PFSK-1 (cell line): ENCODE measurements at regions not wholly inside any gene's neighbourhood (a gene's known extent, or its start where the extent isn't known, plus 50 kb on each side); places are given as distances from the start of the nearest gene placed in this dataset.

ENCODE experiments used
- FOXP2 ChIP-seq: optimal IDR thresholded peaks from 2 replicates; pipeline ENCODE3; 2011; ENCODE audit warnings: borderline replicate concordance, control low read depth, inconsistent platforms; ENCODE audit not compliant: insufficient read depth; ENCODE audit errors: extremely low read length, extremely low read depth
- POLR2AphosphoS5 ChIP-seq: IDR thresholded peaks from 2 replicates; pipeline ENCODE4 v1.6.1; 2012; ENCODE audit warnings: low read depth, mild to moderate bottlenecking, control low read depth, low read length, moderate library complexity
- REST ChIP-seq, 2 experiments: IDR thresholded peaks; 2 replicates each; pipeline versions ENCODE4 v1.6.1 to v1.8.0; 2011 to 2012; ENCODE audit warnings: low read depth in 2 of 2, low read length in 2 of 2, control low read depth in 1 of 2, inconsistent platforms in 1 of 2, mild to moderate bottlenecking in 1 of 2, moderate library complexity in 1 of 2; ENCODE audit not compliant: insufficient read depth in 1 of 2
- SIN3A ChIP-seq: IDR thresholded peaks from 2 replicates; pipeline ENCODE4 v1.6.1; 2012; ENCODE audit warnings: mild to moderate bottlenecking, low read length, moderate library complexity, borderline replicate concordance; ENCODE audit not compliant: insufficient read depth
- TAF1 ChIP-seq: IDR thresholded peaks from 2 replicates; pipeline ENCODE4 v1.6.1; 2012; ENCODE audit warnings: low read length, control low read depth, borderline replicate concordance; ENCODE audit not compliant: insufficient read depth

- TF ChIP-seq POLR2AphosphoS5 (no peak), SIN3A (no peak), TAF1 (no peak)
Measured at GRCh38 chr13:76703216-76703615, 183.0 kb downstream of the KCTD12 start.

GRCh38 chr13:76697288-76697687 lies 188.9 kb downstream of the KCTD12 start:
- TF ChIP-seq FOXP2: no peak
- no peak for TF ChIP-seq REST (IDR thresholded peaks at IDR 0.05; ENCODE audit: insufficient read depth in 1 of 2, low read depth in 2 of 2, low read length in 2 of 2)
- TF ChIP-seq TAF1: no peak

GRCh38 chr13:76696370-76696769 lies 189.8 kb downstream of the KCTD12 start:
- TF ChIP-seq REST (IDR thresholded peaks at IDR 0.05; ENCODE audit: insufficient read depth in 1 of 2, low read depth in 2 of 2, low read length in 2 of 2): no peak
- no peak for TF ChIP-seq FOXP2
- no peak for TF ChIP-seq POLR2AphosphoS5
- TF ChIP-seq SIN3A: no peak
- no peak for TF ChIP-seq TAF1

GRCh38 chr13:76693086-76693485 lies 193.1 kb downstream of the KCTD12 start:
- TF ChIP-seq SIN3A: no peak
- TF ChIP-seq POLR2AphosphoS5: no peak
- no peak for TF ChIP-seq TAF1
- no peak for TF ChIP-seq FOXP2
- no peak for TF ChIP-seq REST (IDR thresholded peaks at IDR 0.05; ENCODE audit: insufficient read depth in 1 of 2, low read depth in 2 of 2, low read length in 2 of 2)

- TF ChIP-seq REST (IDR thresholded peaks at IDR 0.05; ENCODE audit: insufficient read depth in 1 of 2, low read depth in 2 of 2, low read length in 2 of 2) (no peak), POLR2AphosphoS5 (no peak), FOXP2 (no peak), TAF1 (no peak), SIN3A (no peak)
Measured at GRCh38 chr13:76692346-76692745, 193.9 kb downstream of the KCTD12 start.

- TF ChIP-seq REST (IDR thresholded peaks at IDR 0.05; ENCODE audit: insufficient read depth in 1 of 2, low read depth in 2 of 2, low read length in 2 of 2): no peak
Measured at GRCh38 chr13:76690611-76691010, 195.6 kb downstream of the KCTD12 start.
